ENCODE measurements at regions not wholly inside any gene's neighbourhood (a gene's known extent, or its start where the extent isn't known, plus 50 kb on each side); places are given as distances from the start of the nearest gene placed in this dataset.
"Not testable (repeated sequence)": the region's sequence is repeated elsewhere in the genome, so short reads cannot be mapped to it uniquely, and the experiment has no call there.

- DNase-seq (no peak), ATAC-seq (no peak)
- no peaks in the 10 kb centered on the region for H3K9me3 ChIP-seq
- no peaks in the 10 kb centered on the region for H3K4me1 ChIP-seq
- H3K4me3 ChIP-seq: no peak overlapping the region
- H3K27me3 ChIP-seq: no peaks in the 10 kb centered on the region
- intact Hi-C loops (cut with DNase I): no loop called here
- no peaks in the 10 kb centered on the region for H3K36me3 ChIP-seq
- H3K27ac ChIP-seq: no peak overlapping the region
- no peak for TF ChIP-seq POLR2A (IDR thresholded peaks at IDR 0.05)
Measured at GRCh38 chr9:33697171-33697570, 98.2 kb upstream of the PRSS3 start.

DNA sequence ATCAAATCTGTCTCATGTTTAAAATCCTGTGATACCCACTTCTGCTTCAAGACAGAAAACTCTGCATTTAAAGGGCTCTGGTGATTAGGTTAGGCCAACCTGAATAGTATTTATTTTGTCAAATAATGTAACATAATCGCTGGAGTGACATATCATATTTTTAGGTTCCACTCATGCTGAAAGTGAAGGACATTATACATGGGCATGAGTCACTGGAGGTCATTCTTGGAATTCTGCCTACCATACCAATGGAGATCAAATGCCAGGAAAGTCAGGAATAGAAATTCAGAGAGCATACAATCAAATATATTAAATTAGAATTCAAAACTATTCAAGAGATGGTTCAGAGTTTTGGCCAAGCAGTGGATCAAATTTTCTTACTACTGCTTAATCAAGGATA is 97.1 kb upstream of the PRSS3 start:
- Histone ChIP-seq H3K4me3 (no peak overlapping the region), H3K9me3 (no peaks in the 10 kb centered on the region), H3K27me3 (no peaks in the 10 kb centered on the region), H3K4me1 (no peaks in the 10 kb centered on the region), H3K36me3 (no peaks in the 10 kb centered on the region), H3K27ac (no peak overlapping the region)
- intact Hi-C loops (cut with DNase I): no loop called here
- WGBS, 4 donors: 50 to 63% (median 56%) methylated on average over 1 of the region's 1 CpG
- ATAC-seq (peak in 1 of 4 donors; percentile 42), DNase-seq (no peak)
- no peak for TF ChIP-seq POLR2A (IDR thresholded peaks at IDR 0.05)
- TF ChIP-seq, protein P1, sequence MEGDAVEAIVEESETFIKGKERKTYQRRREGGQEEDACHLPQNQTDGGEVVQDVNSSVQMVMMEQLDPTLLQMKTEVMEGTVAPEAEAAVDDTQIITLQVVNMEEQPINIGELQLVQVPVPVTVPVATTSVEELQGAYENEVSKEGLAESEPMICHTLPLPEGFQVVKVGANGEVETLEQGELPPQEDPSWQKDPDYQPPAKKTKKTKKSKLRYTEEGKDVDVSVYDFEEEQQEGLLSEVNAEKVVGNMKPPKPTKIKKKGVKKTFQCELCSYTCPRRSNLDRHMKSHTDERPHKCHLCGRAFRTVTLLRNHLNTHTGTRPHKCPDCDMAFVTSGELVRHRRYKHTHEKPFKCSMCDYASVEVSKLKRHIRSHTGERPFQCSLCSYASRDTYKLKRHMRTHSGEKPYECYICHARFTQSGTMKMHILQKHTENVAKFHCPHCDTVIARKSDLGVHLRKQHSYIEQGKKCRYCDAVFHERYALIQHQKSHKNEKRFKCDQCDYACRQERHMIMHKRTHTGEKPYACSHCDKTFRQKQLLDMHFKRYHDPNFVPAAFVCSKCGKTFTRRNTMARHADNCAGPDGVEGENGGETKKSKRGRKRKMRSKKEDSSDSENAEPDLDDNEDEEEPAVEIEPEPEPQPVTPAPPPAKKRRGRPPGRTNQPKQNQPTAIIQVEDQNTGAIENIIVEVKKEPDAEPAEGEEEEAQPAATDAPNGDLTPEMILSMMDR (IDR thresholded peaks at IDR 0.05): no peak

DNA sequence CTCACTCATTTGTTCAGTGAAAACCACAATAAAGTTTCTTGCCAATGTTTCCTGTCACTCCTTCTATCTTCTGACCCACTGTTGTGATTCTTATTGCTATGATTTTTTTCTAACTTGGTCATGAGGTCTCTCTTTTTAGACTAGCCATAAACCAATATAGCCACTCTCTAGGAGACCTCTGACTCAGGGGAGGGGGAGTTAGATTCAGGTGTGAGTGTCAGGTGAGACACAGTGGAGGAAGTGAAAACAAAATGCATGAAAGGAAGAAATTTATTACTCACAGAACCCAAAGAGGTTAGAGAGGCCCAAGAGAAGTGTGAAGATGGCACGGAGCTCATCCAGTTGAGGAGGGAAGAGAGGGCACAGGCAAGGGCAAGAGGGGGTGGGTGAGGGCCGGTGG is 94.4 kb upstream of the PRSS3 start:
- H3K9me3 ChIP-seq; ATAC-seq; H3K27ac ChIP-seq; intact Hi-C loops (cut with DNase I); DNase-seq; H3K36me3 ChIP-seq; H3K27me3 ChIP-seq; H3K4me3 ChIP-seq; H3K4me1 ChIP-seq: not testable (repeated sequence)
- WGBS, 4 donors: 74 to 94% (median 80%) methylated on average over 2 of the region's 2 CpGs

DNA sequence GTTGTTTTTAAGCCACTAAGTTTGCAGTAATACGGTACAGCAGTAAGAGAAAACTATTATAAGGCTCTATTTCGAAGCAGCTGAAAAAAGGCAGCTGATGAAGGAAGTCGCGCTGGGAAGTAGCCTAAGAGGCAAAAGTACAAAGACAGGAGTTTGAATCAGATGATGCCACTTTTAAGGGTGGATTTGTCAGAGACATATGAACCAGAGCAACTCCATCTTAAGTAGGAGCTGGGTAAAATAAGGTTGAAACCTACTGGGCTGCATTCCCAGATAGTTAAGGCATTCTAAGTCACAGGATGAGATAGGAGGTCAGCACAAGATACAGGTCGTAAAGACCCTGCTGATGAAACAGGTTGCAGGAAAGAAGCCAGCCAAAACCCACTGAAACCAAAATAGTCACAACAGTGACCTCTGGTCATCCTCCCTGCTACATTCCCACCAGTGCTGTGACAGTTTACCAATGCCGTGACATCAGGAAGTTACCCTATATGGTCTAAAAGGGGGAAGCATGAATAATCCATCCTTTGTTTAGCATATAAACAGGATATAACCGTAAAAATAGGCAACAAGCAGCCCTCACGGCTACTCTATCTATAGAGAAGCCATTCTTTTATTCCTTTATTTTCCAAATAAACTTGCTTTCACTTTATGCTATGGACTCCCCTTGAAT is 91.8 kb upstream of the PRSS3 start:
- intact Hi-C loops (cut with DNase I): no loop called here
- Histone ChIP-seq H3K36me3 (no peaks in the 10 kb centered on the region), H3K4me1 (peaks cover 0 to 4% (median 0%) of the 10 kb centered on the region in 12 donors), H3K27ac (no peak overlapping the region), H3K9me3 (peaks cover 0 to 4% (median 0%) of the 10 kb centered on the region in 12 donors), H3K4me3 (no peak overlapping the region), H3K27me3 (no peaks in the 10 kb centered on the region)
- WGBS, 4 donors: 54 to 69% (median 64%) methylated on average over 8 of the region's 8 CpGs
- no peak for ATAC-seq
- TF ChIP-seq POLR2A (IDR thresholded peaks at IDR 0.05): no peak
- TF ChIP-seq, protein P1 (IDR thresholded peaks at IDR 0.05): no peak
- no peak for DNase-seq

DNA sequence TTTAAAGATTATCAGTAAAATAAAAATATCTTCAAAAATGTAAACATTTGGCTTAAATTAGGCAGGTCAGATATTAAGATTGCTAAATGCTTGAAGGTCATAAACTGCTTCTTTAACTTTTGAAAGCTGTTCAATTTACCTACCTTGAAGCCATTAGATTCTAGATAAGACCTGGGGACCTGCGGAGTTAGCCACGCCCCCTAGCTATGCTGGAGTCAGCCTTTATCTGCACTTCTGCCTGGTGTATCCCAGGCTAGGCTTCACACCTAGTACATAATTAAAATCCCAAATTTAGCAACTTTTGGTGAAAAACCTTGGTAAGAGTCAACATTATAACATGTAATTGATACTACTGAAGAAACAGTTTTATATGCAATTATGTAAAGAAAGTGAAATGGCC is 89.9 kb upstream of the PRSS3 start:
- intact Hi-C loops (cut with DNase I); H3K9me3 ChIP-seq; H3K27me3 ChIP-seq; H3K36me3 ChIP-seq; H3K4me3 ChIP-seq; ATAC-seq; H3K4me1 ChIP-seq; DNase-seq; H3K27ac ChIP-seq: not testable (repeated sequence)
- 38 to 82% (median 62%) methylated on average over 2 of the region's 2 CpGs for WGBS, 4 donors

DNA sequence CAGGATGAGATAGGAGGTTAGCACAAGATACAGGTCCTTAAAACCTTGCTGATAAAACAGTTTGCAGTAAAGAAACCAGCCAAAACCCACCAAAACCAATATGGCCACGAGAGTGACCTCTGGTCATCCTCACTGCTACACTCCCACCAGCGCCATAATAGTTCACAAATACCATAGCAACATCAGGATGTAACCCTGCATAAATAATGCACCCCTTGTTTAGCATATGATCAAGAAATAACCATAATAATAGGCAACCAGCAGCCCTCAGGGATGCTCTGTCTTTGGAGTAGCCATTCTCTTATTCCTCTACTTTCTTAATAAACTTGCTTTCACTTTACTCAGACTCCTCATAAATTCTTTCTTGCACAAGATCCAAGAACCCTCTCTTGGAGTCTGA is 86.9 kb upstream of the PRSS3 start:
- 79 to 85% (median 83%) methylated on average over 2 of the region's 2 CpGs for WGBS, 4 donors
- Histone ChIP-seq H3K27me3 (peaks cover 0 to 6% (median 0%) of the 10 kb centered on the region in 9 donors), H3K9me3 (peaks cover 0 to 4% (median 0%) of the 10 kb centered on the region in 12 donors), H3K27ac (no peak overlapping the region), H3K4me3 (no peak overlapping the region), H3K36me3 (no peaks in the 10 kb centered on the region), H3K4me1 (peaks cover 0 to 4% (median 0%) of the 10 kb centered on the region in 12 donors)
- ATAC-seq: no peak
- TF ChIP-seq, protein P1 (IDR thresholded peaks at IDR 0.05): no peak
- no peak for TF ChIP-seq POLR2A (IDR thresholded peaks at IDR 0.05)
- DNase-seq: no peak
- intact Hi-C loops (cut with DNase I): no loop called here

Measured in heart left ventricle (tissue), 16 donors.